ENCODE measurements at regions not wholly inside any gene's neighbourhood (a gene's known extent, or its start where the extent isn't known, plus 50 kb on each side); places are given as distances from the start of the nearest gene placed in this dataset.

GRCh38 chr4:83929550-83929949 lies 393.6 kb downstream of the GPAT3 start:
- no peak for TF ChIP-seq ATF3 (IDR thresholded peaks at IDR 0.05; ENCODE audit: borderline replicate concordance, extremely low read depth, low read depth, low read length)
- TF ChIP-seq, protein P1, sequence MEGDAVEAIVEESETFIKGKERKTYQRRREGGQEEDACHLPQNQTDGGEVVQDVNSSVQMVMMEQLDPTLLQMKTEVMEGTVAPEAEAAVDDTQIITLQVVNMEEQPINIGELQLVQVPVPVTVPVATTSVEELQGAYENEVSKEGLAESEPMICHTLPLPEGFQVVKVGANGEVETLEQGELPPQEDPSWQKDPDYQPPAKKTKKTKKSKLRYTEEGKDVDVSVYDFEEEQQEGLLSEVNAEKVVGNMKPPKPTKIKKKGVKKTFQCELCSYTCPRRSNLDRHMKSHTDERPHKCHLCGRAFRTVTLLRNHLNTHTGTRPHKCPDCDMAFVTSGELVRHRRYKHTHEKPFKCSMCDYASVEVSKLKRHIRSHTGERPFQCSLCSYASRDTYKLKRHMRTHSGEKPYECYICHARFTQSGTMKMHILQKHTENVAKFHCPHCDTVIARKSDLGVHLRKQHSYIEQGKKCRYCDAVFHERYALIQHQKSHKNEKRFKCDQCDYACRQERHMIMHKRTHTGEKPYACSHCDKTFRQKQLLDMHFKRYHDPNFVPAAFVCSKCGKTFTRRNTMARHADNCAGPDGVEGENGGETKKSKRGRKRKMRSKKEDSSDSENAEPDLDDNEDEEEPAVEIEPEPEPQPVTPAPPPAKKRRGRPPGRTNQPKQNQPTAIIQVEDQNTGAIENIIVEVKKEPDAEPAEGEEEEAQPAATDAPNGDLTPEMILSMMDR (IDR thresholded peaks at IDR 0.05 in 2 of 3, conservative IDR thresholded peaks at IDR 0.05 in 1 of 3; ENCODE audit: control insufficient read depth in 2 of 3, extremely low read depth in 1 of 3, insufficient read depth in 1 of 3, low read depth in 3 of 3, low read length in 3 of 3) = no peak
- no peak for TF ChIP-seq POLR2A (IDR thresholded peaks at IDR 0.05; ENCODE audit: low read depth, low read length)
- TF ChIP-seq USF1 (IDR thresholded peaks at IDR 0.05; ENCODE audit: borderline replicate concordance, extremely low read length, insufficient read depth, low read depth, low read length) = no peak
- no peak for TF ChIP-seq RFX5 (IDR thresholded peaks at IDR 0.05; ENCODE audit: low read depth, low read length)
- TF ChIP-seq BRCA1 (IDR thresholded peaks at IDR 0.05; ENCODE audit: low read depth, low read length) = no peak
- TF ChIP-seq MEF2A (IDR thresholded peaks at IDR 0.05; ENCODE audit: insufficient read depth, low read depth, low read length) = no peak
- TF ChIP-seq POLR2AphosphoS5 (IDR thresholded peaks at IDR 0.05; ENCODE audit: low read length) = no peak
- TF ChIP-seq BCL3 (IDR thresholded peaks at IDR 0.05; ENCODE audit: borderline replicate concordance, insufficient read depth, low read depth, low read length, poor library complexity, severe bottlenecking) = no peak
- TF ChIP-seq RAD21 (IDR thresholded peaks at IDR 0.05; ENCODE audit: insufficient read depth, low read depth, low read length) = no peak
- TF ChIP-seq NR2C2 (IDR thresholded peaks at IDR 0.05; ENCODE audit: borderline replicate concordance, control insufficient read depth, insufficient read length, low read depth) = no peak
